ENCODE measurements at regions not wholly inside any gene's neighbourhood (a gene's known extent, or its start where the extent isn't known, plus 50 kb on each side); places are given as distances from the start of the nearest gene placed in this dataset.

- Histone ChIP-seq H2AFZ (ENCODE audit: insufficient read depth, low read depth, low read length, poor library complexity, severe bottlenecking) (no peak overlapping the region), H3K4me1 (ENCODE audit: control insufficient read depth in 2 of 2, insufficient read depth in 2 of 2, low read length in 2 of 2) (no peaks in the 10 kb centered on the region), H3K36me3 (replicated peaks in 1 of 2; ENCODE audit: control extremely low read depth in 1 of 2, control insufficient read depth in 1 of 2, extremely low read depth in 1 of 2, insufficient read depth in 2 of 2, low read length in 1 of 2) (no peaks in the 10 kb centered on the region), H3K4me3 (ENCODE audit: control extremely low read depth in 1 of 5, extremely low read depth in 1 of 5, insufficient read depth in 1 of 5, low read depth in 2 of 5, low read length in 4 of 5) (no peak overlapping the region), H3K27me3 (replicated peaks in 1 of 4; ENCODE audit: control extremely low read depth in 1 of 4, control insufficient read depth in 3 of 4, insufficient read depth in 4 of 4, low read length in 3 of 4) (peaks cover 0 to 3% (median 0%) of the 10 kb centered on the region in 4 experiments), H3K4me2 (replicated peaks; ENCODE audit: low read depth, low read length, poor library complexity, severe bottlenecking) (no peak overlapping the region), H4K20me1 (ENCODE audit: control insufficient read depth, insufficient read depth, low read length, poor library complexity, severe bottlenecking) (no peaks in the 10 kb centered on the region), H3K9me3 (ENCODE audit: control extremely low read depth in 1 of 3, control insufficient read depth in 2 of 3, insufficient read depth in 1 of 3, low read length in 2 of 3) (no peaks in the 10 kb centered on the region), H3K27ac (ENCODE audit: low read length in 2 of 2) (no peak overlapping the region), H3K9ac (ENCODE audit: low read length) (no peak overlapping the region), H3K79me2 (ENCODE audit: control insufficient read depth, insufficient read depth, low read length) (no peaks in the 10 kb centered on the region)
- no peak for ATAC-seq (ENCODE audit: low read depth)
- TF ChIP-seq EZH2 (IDR thresholded peaks at IDR 0.05; ENCODE audit: borderline replicate concordance, insufficient read depth, low read depth, low read length, poor library complexity, severe bottlenecking) (no peak), CTCF (IDR thresholded peaks at IDR 0.05) (no peak)
- ChIA-PET CTCF (no interaction called here), POLR2A (no interaction called here)
- DNase-seq: no peak
- H3K27ac Mint-ChIP-seq: no peak overlapping the region
- no peaks in the 10 kb centered on the region for H3K4me1 Mint-ChIP-seq
- H3K4me3 Mint-ChIP-seq: no peak overlapping the region
- intact Hi-C loops (cut with micrococcal nuclease): no loop called here
- H3K9me3 Mint-ChIP-seq (ENCODE audit: insufficient read depth): no peaks in the 10 kb centered on the region
- WGBS (ENCODE audit: insufficient coverage): 78% methylated on average over 3 of the region's 4 CpGs
- peaks cover 12% of the 10 kb centered on the region for H3K27me3 Mint-ChIP-seq
Measured at GRCh38 chr1:5141750-5142149, 487.3 kb downstream of the AJAP1 start.

- Histone ChIP-seq H3K4me2 (replicated peaks; ENCODE audit: low read depth, low read length, poor library complexity, severe bottlenecking) (no peak overlapping the region), H3K9ac (ENCODE audit: low read length) (no peak overlapping the region), H2AFZ (ENCODE audit: insufficient read depth, low read depth, low read length, poor library complexity, severe bottlenecking) (no peak overlapping the region), H3K36me3 (replicated peaks in 1 of 2; ENCODE audit: control extremely low read depth in 1 of 2, control insufficient read depth in 1 of 2, extremely low read depth in 1 of 2, insufficient read depth in 2 of 2, low read length in 1 of 2) (no peaks in the 10 kb centered on the region), H3K4me1 (ENCODE audit: control insufficient read depth in 2 of 2, insufficient read depth in 2 of 2, low read length in 2 of 2) (no peaks in the 10 kb centered on the region), H3K79me2 (ENCODE audit: control insufficient read depth, insufficient read depth, low read length) (no peaks in the 10 kb centered on the region), H3K27ac (ENCODE audit: low read length in 2 of 2) (no peak overlapping the region), H3K4me3 (ENCODE audit: control extremely low read depth in 1 of 5, extremely low read depth in 1 of 5, insufficient read depth in 1 of 5, low read depth in 2 of 5, low read length in 4 of 5) (no peak overlapping the region), H4K20me1 (ENCODE audit: control insufficient read depth, insufficient read depth, low read length, poor library complexity, severe bottlenecking) (no peaks in the 10 kb centered on the region), H3K27me3 (replicated peaks in 1 of 4; ENCODE audit: control extremely low read depth in 1 of 4, control insufficient read depth in 3 of 4, insufficient read depth in 4 of 4, low read length in 3 of 4) (peaks cover 0 to 3% (median 0%) of the 10 kb centered on the region in 4 experiments), H3K9me3 (ENCODE audit: control extremely low read depth in 1 of 3, control insufficient read depth in 2 of 3, insufficient read depth in 1 of 3, low read length in 2 of 3) (peaks cover 0 to 4% (median 0%) of the 10 kb centered on the region in 3 donors)
- TF ChIP-seq CTCF (IDR thresholded peaks at IDR 0.05): no peak
- no peak for TF ChIP-seq EZH2 (IDR thresholded peaks at IDR 0.05; ENCODE audit: borderline replicate concordance, insufficient read depth, low read depth, low read length, poor library complexity, severe bottlenecking)
- WGBS (ENCODE audit: insufficient coverage): no CpG with 5 or more reads among the region's 1 CpG
- intact Hi-C loops (cut with micrococcal nuclease): no loop called here
- POLR2A ChIA-PET: no interaction called here
- CTCF ChIA-PET: no interaction called here
- Mint-ChIP-seq H3K9me3 (ENCODE audit: insufficient read depth) (no peaks in the 10 kb centered on the region), H3K4me1 (no peaks in the 10 kb centered on the region), H3K27me3 (peaks cover 12% of the 10 kb centered on the region), H3K4me3 (no peak overlapping the region), H3K27ac (no peak overlapping the region)
- DNase-seq (no peak), ATAC-seq (ENCODE audit: low read depth) (no peak)
Measured at GRCh38 chr1:5140962-5141361, 486.6 kb downstream of the AJAP1 start.
